CD4-positive, alpha-beta T cell (primary cell): ENCODE measurements at regions not wholly inside any gene's neighbourhood (a gene's known extent, or its start where the extent isn't known, plus 50 kb on each side); places are given as distances from the start of the nearest gene placed in this dataset.

ENCODE experiments used
- ATAC-seq: fragments of 200-7000 bp; cut with Tn5 transposase; one replicate; pipeline ENCODE4 v1.10.0; 2022; ENCODE audit warnings: mild to moderate bottlenecking; ENCODE audit not compliant: poor library complexity
- CTCF ChIA-PET: fragments of 350-600 bp; sonication (Branson Sonifier 250); formaldehyde crosslinking; loops from one replicate; lab custom pipeline; 2021; ENCODE audit warnings: antibody characterized with exemption, inconsistent platforms; lab: Charles Lee
- POLR2A ChIA-PET: fragments of 350-600 bp; sonication (Branson Sonifier 250); formaldehyde crosslinking; loops from one replicate; lab custom pipeline; 2021; ENCODE audit warnings: antibody characterized with exemption, inconsistent platforms; lab: Charles Lee
- DNase-seq, 14 experiments: peaks; one replicate each; pipeline ENCODE4 v3.0.0-alpha.2; 2013 to 2020; ENCODE audit warnings: mixed read lengths in 2 of 14
- H3K27ac ChIP-seq, 2 donors: one replicate each; pipeline versions ENCODE4 v1.5.1 to v1.7.0; 2013; ENCODE audit warnings: low read length in 2 of 2, low read depth in 1 of 2, mild to moderate bottlenecking in 1 of 2
- H3K27me3 ChIP-seq, 2 experiments: 1 replicate in 1 of 2; 2 replicates in 1 of 2; pipeline versions ENCODE4 v1.6.1 to v1.7.0; 2013; ENCODE audit warnings: low read length in 2 of 2, control low read depth in 1 of 2, mild to moderate bottlenecking in 1 of 2, moderate library complexity in 1 of 2; ENCODE audit not compliant: insufficient read depth in 2 of 2, control insufficient read depth in 1 of 2
- H3K36me3 ChIP-seq: one replicate; pipeline ENCODE4 v1.6.1; 2013; ENCODE audit warnings: low read length, control low read depth; ENCODE audit not compliant: insufficient read depth
- H3K4me1 ChIP-seq: one replicate; pipeline ENCODE4 v1.6.1; 2013; ENCODE audit warnings: low read length, control low read depth; ENCODE audit not compliant: insufficient read depth
- H3K4me3 ChIP-seq: one replicate; pipeline ENCODE4 v1.5.1; 2013; ENCODE audit warnings: mild to moderate bottlenecking, low read length, moderate library complexity
- H3K9me3 ChIP-seq, 2 experiments: 1 replicate in 1 of 2; 2 replicates in 1 of 2; pipeline versions ENCODE4 v1.6.1 to v1.7.0; 2013; ENCODE audit warnings: low read length in 2 of 2, mild to moderate bottlenecking in 2 of 2, control low read depth in 1 of 2, moderate library complexity in 1 of 2; ENCODE audit not compliant: control insufficient read depth in 1 of 2, insufficient read depth in 1 of 2
- H3K27ac Mint-ChIP-seq: one replicate; pipeline ENCODE4 v1.8.0; 2020; ENCODE audit warnings: mixed read lengths
- H3K27me3 Mint-ChIP-seq: one replicate; pipeline ENCODE4 v1.8.0; 2021; ENCODE audit warnings: mixed read lengths
- H3K36me3 Mint-ChIP-seq: one replicate; pipeline ENCODE4 v1.8.0; 2021; ENCODE audit warnings: low read depth, mixed read lengths
- H3K4me1 Mint-ChIP-seq: one replicate; pipeline ENCODE4 v1.8.0; 2021; ENCODE audit warnings: low read depth, mixed read lengths
- H3K4me3 Mint-ChIP-seq: one replicate; pipeline ENCODE4 v1.8.0; 2020; ENCODE audit warnings: mild to moderate bottlenecking, mixed read lengths
- H3K9me3 Mint-ChIP-seq: one replicate; pipeline ENCODE4 v1.8.0; 2020; ENCODE audit warnings: mixed read lengths
- CTCF ChIP-seq: fragments of 200-600 bp; IDR thresholded peaks from one replicate; pipeline ENCODE4 v1.8.0; 2022; ENCODE audit warnings: antibody characterized with exemption, mild to moderate bottlenecking
- intact Hi-C, 2 experiments: fragments of 100-400 bp; cut with DNase I in 1 of 2; cut with micrococcal nuclease in 1 of 2; formaldehyde crosslinking; loops; one replicate each; pipeline versions ENCODE4 v1.15.1 to v1.9.0; 2023 to 2025; cut with DNase I, micrococcal nuclease

GRCh38 chr7:36005876-36006275 is 147.2 kb upstream of the EEPD1 start:
- Mint-ChIP-seq H3K27ac (no peak overlapping the region), H3K36me3 (no peaks in the 10 kb centered on the region), H3K9me3 (no peaks in the 10 kb centered on the region), H3K4me3 (no peak overlapping the region), H3K27me3 (no peaks in the 10 kb centered on the region), H3K4me1 (peaks cover 6% of the 10 kb centered on the region)
- no peaks in the 10 kb centered on the region for H3K27me3 ChIP-seq
- H3K4me3 ChIP-seq: no peak overlapping the region
- ChIA-PET POLR2A (no interaction called here), CTCF (no interaction called here)
- H3K4me1 ChIP-seq: no peaks in the 10 kb centered on the region
- TF ChIP-seq CTCF: no peak
- ATAC-seq: no peak
- intact Hi-C loops: no loop called here
- H3K9me3 ChIP-seq: no peaks in the 10 kb centered on the region
- no peak overlapping the region for H3K27ac ChIP-seq
- no peaks in the 10 kb centered on the region for H3K36me3 ChIP-seq
- DNase-seq: no peak

DNA sequence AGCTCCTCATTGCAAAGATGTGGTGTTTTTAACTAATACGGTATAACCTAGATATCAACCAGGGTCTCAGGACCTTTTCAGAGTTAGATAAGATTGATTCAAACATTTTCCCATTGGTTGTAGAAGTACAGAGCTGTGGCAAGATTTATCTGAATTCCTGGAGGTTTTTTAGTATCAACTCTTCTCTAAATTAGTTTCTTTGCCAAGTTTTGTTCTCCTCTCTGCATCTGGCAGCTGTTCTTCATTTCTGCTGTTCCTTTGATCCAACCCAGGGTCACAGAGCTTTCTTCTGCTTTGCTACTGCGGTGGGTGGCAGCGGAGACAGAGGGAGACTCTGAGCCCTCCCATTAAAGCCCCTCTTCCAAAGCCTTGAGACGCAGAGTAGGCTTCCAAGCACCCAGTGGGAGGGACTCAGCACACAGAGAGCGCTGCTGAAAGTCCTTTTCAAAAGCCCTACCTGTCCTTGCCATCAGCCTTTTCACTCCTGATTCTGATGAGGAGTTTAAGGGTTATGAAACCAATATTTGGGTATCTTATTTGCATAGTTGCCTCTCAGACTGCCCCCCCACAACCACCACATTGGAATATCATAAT is 146.3 kb upstream of the EEPD1 start:
- H3K36me3 Mint-ChIP-seq: no peaks in the 10 kb centered on the region
- no peaks in the 10 kb centered on the region for H3K9me3 Mint-ChIP-seq

DNA sequence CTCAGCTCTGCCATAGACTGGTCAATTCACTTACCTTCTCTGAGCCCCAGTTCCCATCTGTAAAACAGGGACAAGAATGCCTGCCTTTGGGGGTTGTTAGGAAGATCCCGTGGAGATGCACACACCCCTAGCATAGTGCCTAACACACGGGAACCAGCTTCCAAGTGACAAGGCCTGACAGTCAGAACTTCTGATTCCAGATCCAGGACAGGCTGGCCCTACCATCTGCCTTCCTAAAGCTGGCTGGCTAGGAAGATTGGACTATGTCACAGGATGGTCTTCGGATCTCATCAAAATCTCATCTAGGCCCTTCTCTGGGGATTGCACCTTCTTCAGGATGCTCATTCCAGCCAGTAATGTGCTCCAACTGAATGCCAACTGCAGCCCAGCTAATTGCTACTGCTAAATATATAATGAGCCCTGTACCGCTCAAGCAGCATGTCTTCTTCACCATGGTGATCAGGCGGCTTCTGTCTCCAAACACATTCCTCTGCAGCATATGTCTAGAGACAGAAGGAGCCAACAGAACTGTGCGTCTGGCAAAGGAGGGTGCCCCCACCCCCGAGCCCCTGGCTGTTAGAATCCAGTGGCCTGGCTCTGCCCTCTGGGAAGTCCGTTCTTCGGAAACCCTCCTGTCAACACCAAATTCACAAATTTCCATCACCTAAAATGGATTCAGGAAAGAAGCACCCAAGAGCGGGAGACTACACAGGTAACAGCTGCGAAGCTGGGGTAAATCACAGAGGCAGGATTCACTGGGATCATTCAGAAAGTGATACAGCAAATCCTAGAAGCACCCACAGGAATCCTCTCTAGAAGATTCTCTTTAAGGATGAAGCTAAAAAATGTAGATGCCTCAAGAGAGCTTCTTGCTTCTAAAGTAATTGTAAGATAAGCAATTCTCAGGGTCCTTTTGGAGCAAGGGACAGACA is 142.1 kb upstream of the EEPD1 start:
- Mint-ChIP-seq H3K27me3 (no peaks in the 10 kb centered on the region), H3K27ac (no peak overlapping the region), H3K4me3 (no peak overlapping the region), H3K36me3 (no peaks in the 10 kb centered on the region), H3K9me3 (no peaks in the 10 kb centered on the region), H3K4me1 (no peaks in the 10 kb centered on the region)
- no peak for TF ChIP-seq CTCF
- H3K27ac ChIP-seq: no peak overlapping the region
- no peaks in the 10 kb centered on the region for H3K9me3 ChIP-seq
- ChIA-PET CTCF (no interaction called here), POLR2A (interaction anchor here (0.5 kb wide), 1 partner anchor 449 kb away, joined by 3 read pairs; no protein-coding TSS in a partner anchor)
- intact Hi-C loops: no loop called here
- no peaks in the 10 kb centered on the region for H3K36me3 ChIP-seq
- ATAC-seq (no peak), DNase-seq (no peak)
- no peaks in the 10 kb centered on the region for H3K27me3 ChIP-seq
- no peak overlapping the region for H3K4me3 ChIP-seq
- H3K4me1 ChIP-seq: no peaks in the 10 kb centered on the region

More for the DNA sequence above, 146.3 kb upstream of the EEPD1 start:
- H3K27me3 ChIP-seq: no peaks in the 10 kb centered on the region
- ChIA-PET CTCF (no interaction called here), POLR2A (no interaction called here)
- DNase-seq (no peak), ATAC-seq (no peak)
- intact Hi-C loops: no loop called here
- H3K27ac ChIP-seq: no peak overlapping the region
- H3K4me1 ChIP-seq: no peaks in the 10 kb centered on the region
- Mint-ChIP-seq H3K27me3 (no peaks in the 10 kb centered on the region), H3K4me3 (no peak overlapping the region), H3K27ac (no peak overlapping the region), H3K4me1 (peaks cover 6% of the 10 kb centered on the region)
- no peaks in the 10 kb centered on the region for H3K36me3 ChIP-seq
- no peak overlapping the region for H3K4me3 ChIP-seq
- H3K9me3 ChIP-seq: no peaks in the 10 kb centered on the region
- no peak for TF ChIP-seq CTCF
